GM18505 (cell line): ENCODE measurements at regions not wholly inside any gene's neighbourhood (a gene's known extent, or its start where the extent isn't known, plus 50 kb on each side); places are given as distances from the start of the nearest gene placed in this dataset.

Experiments used
- ATAC-seq: cut with Tn5 transposase; IDR thresholded peaks from one replicate; pipeline ENCODE4 v1.9.1; 2021; ENCODE audit not compliant: unreplicated experiment
- POLR2A ChIP-seq: IDR thresholded peaks from 4 replicates; pipeline ENCODE4 v1.6.1; 2011; ENCODE audit warnings: borderline replicate concordance; ENCODE audit not compliant: insufficient read depth, insufficient read length; ENCODE audit errors: extremely low read depth

GRCh38 chr16:86823888-86824671, 245.7 kb downstream of the FOXL1 start:
- no peak for TF ChIP-seq POLR2A
- no peak for ATAC-seq

- TF ChIP-seq POLR2A, result no peak
- ATAC-seq, result no peak
Measured at GRCh38 chr16:86824751-86825296, 246.5 kb downstream of the FOXL1 start.

GRCh38 chr16:86825631-86826030, 247.3 kb downstream of the FOXL1 start:
- no peak for ATAC-seq
- TF ChIP-seq POLR2A, result no peak

- no peak for ATAC-seq
- no peak for TF ChIP-seq POLR2A
Measured at GRCh38 chr16:86826941-86827340, 248.6 kb downstream of the FOXL1 start.

GRCh38 chr16:86827521-86827920, 249.2 kb downstream of the FOXL1 start:
- no peak for ATAC-seq
- no peak for TF ChIP-seq POLR2A

- TF ChIP-seq POLR2A, result no peak
- ATAC-seq, result no peak
Measured at GRCh38 chr16:86828202-86828601, 249.9 kb downstream of the FOXL1 start.

GRCh38 chr16:86828653-86829052, 250.3 kb downstream of the FOXL1 start:
- ATAC-seq, result no peak
- no peak for TF ChIP-seq POLR2A

GRCh38 chr16:86831366-86831765, 253.0 kb downstream of the FOXL1 start:
- TF ChIP-seq POLR2A, result no peak
- ATAC-seq, result no peak

- no peak for TF ChIP-seq POLR2A
- ATAC-seq, result no peak
Measured at GRCh38 chr16:86833136-86833535, 254.8 kb downstream of the FOXL1 start.

GRCh38 chr16:86834451-86835035, 256.2 kb downstream of the FOXL1 start:
- no peak for TF ChIP-seq POLR2A
- no peak for ATAC-seq

- ATAC-seq, result no peak
- no peak for TF ChIP-seq POLR2A
Measured at GRCh38 chr16:86835982-86836381, 257.6 kb downstream of the FOXL1 start.

- no peak for ATAC-seq
- no peak for TF ChIP-seq POLR2A
Measured at GRCh38 chr16:86836503-86837129, 258.3 kb downstream of the FOXL1 start.

GRCh38 chr16:86843812-86844211, 265.5 kb downstream of the FOXL1 start:
- ATAC-seq, result no peak
- TF ChIP-seq POLR2A, result no peak

- no peak for TF ChIP-seq POLR2A
- ATAC-seq, result no peak
Measured at GRCh38 chr16:86844695-86845094, 266.3 kb downstream of the FOXL1 start.
